ENCODE measurements at regions not wholly inside any gene's neighbourhood (a gene's known extent, or its start where the extent isn't known, plus 50 kb on each side); places are given as distances from the start of the nearest gene placed in this dataset.

DNA sequence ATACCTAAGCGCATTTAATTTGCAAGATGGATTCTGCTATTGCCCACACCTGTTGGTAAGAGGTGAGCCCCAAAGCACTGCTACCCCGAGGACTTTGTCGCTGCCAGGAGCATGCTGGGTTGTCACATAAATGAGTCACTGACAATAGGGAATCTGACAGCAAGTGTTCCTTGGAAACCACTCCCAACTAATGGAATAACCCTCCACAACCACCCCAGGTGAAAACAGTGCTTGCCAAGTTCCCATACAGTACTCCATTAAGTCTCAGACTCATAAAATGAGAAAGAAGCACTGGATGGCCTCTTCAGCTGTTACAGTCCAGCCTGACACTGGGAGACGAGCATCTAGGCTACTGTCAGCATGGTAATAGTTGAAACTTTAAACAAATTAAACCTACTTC is 108.6 kb downstream of the EFNB2 start:
- H3K23ac ChIP-seq (ENCODE audit: low read depth, low read length) = no peak overlapping the region
- no peak overlapping the region for H3K4me2 ChIP-seq (ENCODE audit: low read depth, low read length)
- no peaks in the 10 kb centered on the region for H3K9me1 ChIP-seq (ENCODE audit: insufficient read depth, low read length)
- H2AFZ ChIP-seq (replicated peaks; ENCODE audit: low read length, poor library complexity) = no peak overlapping the region
- H3K36me3 ChIP-seq (ENCODE audit: control insufficient read depth, insufficient read depth, low read length) = no peaks in the 10 kb centered on the region
- H3K4me1 ChIP-seq (ENCODE audit: control insufficient read depth, insufficient read depth, low read length) = no peaks in the 10 kb centered on the region
- BruUV-seq (replicated peaks) = no TSS peak
- no peak overlapping the region for H3K4me3 ChIP-seq (ENCODE audit: insufficient read depth, low read depth, low read length)
- H2AK5ac ChIP-seq (ENCODE audit: low read depth, low read length) = no peak overlapping the region
- no peak overlapping the region for H3K27ac ChIP-seq (ENCODE audit: insufficient read depth, low read length)
- WGBS, 2 experiments (ENCODE audit: extremely low coverage in 2 of 2, insufficient read length in 1 of 2) = no CpG with 5 or more reads among the region's 4 CpGs
- POLR2A ChIA-PET (ENCODE audit: unreplicated experiment) = no interaction called here
- no peak overlapping the region for H4K5ac ChIP-seq (ENCODE audit: low read depth, low read length)
- H4K91ac ChIP-seq (ENCODE audit: insufficient read depth, low read depth, low read length) = no peak overlapping the region
- H3K14ac ChIP-seq (replicated peaks; ENCODE audit: low read depth, low read length) = no peak overlapping the region
- H3K9me3 ChIP-seq (ENCODE audit: control insufficient read depth, insufficient read depth, low read length) = no peaks in the 10 kb centered on the region
- no peak overlapping the region for H3K18ac ChIP-seq (ENCODE audit: low read depth, low read length)
- H3K56ac ChIP-seq (ENCODE audit: extremely low read depth, insufficient read depth, low read length) = no peak overlapping the region
- H4K20me1 ChIP-seq (ENCODE audit: insufficient read depth, low read length) = no peaks in the 10 kb centered on the region
- DNase-seq = no peak
- no peak overlapping the region for H2BK120ac ChIP-seq (ENCODE audit: low read depth, low read length)
- no peak overlapping the region for H2BK15ac ChIP-seq (ENCODE audit: low read depth, low read length)
- no peaks in the 10 kb centered on the region for H3K79me1 ChIP-seq (ENCODE audit: low read depth in 1 of 2, low read length in 2 of 2)
- H2BK5ac ChIP-seq (ENCODE audit: low read depth, low read length, poor library complexity, severe bottlenecking) = no peak overlapping the region
- no peak overlapping the region for H4K8ac ChIP-seq (ENCODE audit: low read depth in 2 of 2, low read length in 2 of 2)
- CTCF ChIA-PET = no interaction called here
- no peak overlapping the region for H3K4ac ChIP-seq (ENCODE audit: low read depth, low read length)
- dilution Hi-C loops (cut with HindIII; ENCODE audit: low sequenced_read_pairs, unreplicated experiment) = no loop called here
- intact Hi-C loops (cut with micrococcal nuclease) = no loop called here
- no peak for ATAC-seq (ENCODE audit: low read depth)
- TF ChIP-seq POLR2A (IDR thresholded peaks at IDR 0.05; ENCODE audit: low read depth, low read length) (no peak), NFE2L2 (IDR thresholded peaks at IDR 0.05; ENCODE audit: low read depth, low read length) (no peak), MXI1 (IDR thresholded peaks at IDR 0.05; ENCODE audit: borderline replicate concordance, low read depth, low read length) (no peak), MAFK (IDR thresholded peaks at IDR 0.05; ENCODE audit: low read depth, low read length) (no peak), FOS (IDR thresholded peaks at IDR 0.05; ENCODE audit: low read depth, low read length) (no peak), CTCF (conservative IDR thresholded peaks at IDR 0.05; ENCODE audit: low read depth, low read length) (no peak), CHD1 (IDR thresholded peaks at IDR 0.05; ENCODE audit: low read depth, low read length) (no peak)
- TF ChIP-seq, protein P1, sequence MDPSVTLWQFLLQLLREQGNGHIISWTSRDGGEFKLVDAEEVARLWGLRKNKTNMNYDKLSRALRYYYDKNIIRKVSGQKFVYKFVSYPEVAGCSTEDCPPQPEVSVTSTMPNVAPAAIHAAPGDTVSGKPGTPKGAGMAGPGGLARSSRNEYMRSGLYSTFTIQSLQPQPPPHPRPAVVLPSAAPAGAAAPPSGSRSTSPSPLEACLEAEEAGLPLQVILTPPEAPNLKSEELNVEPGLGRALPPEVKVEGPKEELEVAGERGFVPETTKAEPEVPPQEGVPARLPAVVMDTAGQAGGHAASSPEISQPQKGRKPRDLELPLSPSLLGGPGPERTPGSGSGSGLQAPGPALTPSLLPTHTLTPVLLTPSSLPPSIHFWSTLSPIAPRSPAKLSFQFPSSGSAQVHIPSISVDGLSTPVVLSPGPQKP (IDR thresholded peaks at IDR 0.05; ENCODE audit: borderline replicate concordance, low read depth, low read length) = no peak
- H2AK9ac ChIP-seq (replicated peaks; ENCODE audit: low read depth, low read length, poor library complexity) = no peak overlapping the region
- H3K9ac ChIP-seq (ENCODE audit: low read depth, low read length) = no peak overlapping the region
- H3K27me3 ChIP-seq (ENCODE audit: control insufficient read depth, insufficient read depth, low read length) = no peaks in the 10 kb centered on the region
- in situ Hi-C loops (cut with MboI; ENCODE audit: low sequenced_read_pairs) = no loop called here
- no peak overlapping the region for H2BK20ac ChIP-seq (ENCODE audit: low read depth, low read length)

Measured in IMR-90 (cell line).